Transverse colon (tissue), 4 donors: ENCODE measurements at regions not wholly inside any gene's neighbourhood (a gene's known extent, or its start where the extent isn't known, plus 50 kb on each side); places are given as distances from the start of the nearest gene placed in this dataset.

Source experiments
- DNase-seq: peaks from one replicate; pipeline ENCODE4 v3.0.0-alpha.2; 2019
- H3K27ac ChIP-seq, 4 donors: fragments of 200-600 bp; sonication (generic); 2 replicates each; pipeline ENCODE4 v1.5.1; 2016 to 2018; ENCODE audit warnings: inconsistent platforms in 4 of 4
- H3K27me3 ChIP-seq: fragments of 200-600 bp; sonication (generic); 2 replicates; pipeline ENCODE4 v1.5.1; 2017; ENCODE audit warnings: inconsistent platforms
- H3K36me3 ChIP-seq, 4 donors: fragments of 200-600 bp; sonication (generic); 2 replicates each; pipeline ENCODE4 v1.5.1; 2017 to 2019; ENCODE audit warnings: inconsistent platforms in 4 of 4
- H3K4me1 ChIP-seq, 4 donors: fragments of 200-600 bp; sonication (generic); 2 replicates each; pipeline ENCODE4 v1.5.1; 2017 to 2020; ENCODE audit warnings: inconsistent platforms in 4 of 4
- H3K4me3 ChIP-seq, 4 donors: fragments of 200-600 bp; sonication (generic); 1 replicate in 1 of 4; 2 replicates in 3 of 4; pipeline versions ENCODE4 v1.5.1 to v1.6.1; 2017 to 2019; ENCODE audit warnings: inconsistent platforms in 4 of 4
- H3K9me3 ChIP-seq, 2 donors: fragments of 200-600 bp; sonication (generic); 2 replicates each; pipeline ENCODE4 v1.5.1; 2017 to 2019; ENCODE audit warnings: inconsistent platforms in 2 of 2
- CTCF ChIP-seq, 5 experiments: fragments of 200-600 bp in 3 of 5; fragments of 450-650 bp in 2 of 5; sonication (generic) in 3 of 5; IDR thresholded peaks; 1 replicate in 2 of 5; 2 replicates in 3 of 5; pipeline ENCODE4 v1.5.1; 2016 to 2017; ENCODE audit warnings: antibody characterized with exemption in 5 of 5, inconsistent platforms in 3 of 5, mild to moderate bottlenecking in 2 of 5, moderate library complexity in 1 of 5
- EP300 ChIP-seq: sonication (generic); formaldehyde crosslinking; IDR thresholded peaks from one replicate; pipeline ENCODE4 v1.6.1; 2017; ENCODE audit warnings: antibody characterized with exemption, low read depth
- POLR2A ChIP-seq: fragments of 450-650 bp; IDR thresholded peaks from one replicate; pipeline ENCODE4 v1.6.1; 2016; ENCODE audit warnings: antibody characterized with exemption, mild to moderate bottlenecking, moderate library complexity
- POLR2AphosphoS5 ChIP-seq, 3 donors: sonication (generic); formaldehyde crosslinking; IDR thresholded peaks; one replicate each; pipeline ENCODE4 v1.6.1; 2016; ENCODE audit warnings: antibody characterized with exemption in 3 of 3
- WGBS, 2 donors: methylation state at CpG; one replicate each; pipeline ENCODE4 v1.1.5; 2018; ENCODE audit warnings: low coverage in 1 of 2; 5-methylcytosine and 5-hydroxymethylcytosine counted together
- in situ Hi-C, 4 donors: fragments of 200-750 bp; cut with MboI; loops; one replicate each; pipeline versions ENCODE4 v1.15.0 to v1.15.1; 2017; ENCODE audit warnings: low sequenced_read_pairs in 3 of 4, low pct_ligation_motif_present in 1 of 4, low pct_unique_long_range_greater_than_20kb in 1 of 4
- intact Hi-C: fragments of 100-400 bp; cut with DNase I; formaldehyde crosslinking; loops from one replicate; pipeline ENCODE4 v1.15.1; 2023; ENCODE audit warnings: low total_unique reads

- in situ Hi-C loops (no loop called here), intact Hi-C loops (no loop called here)
- Histone ChIP-seq H3K4me3 (no peak overlapping the region), H3K9me3 (no peaks in the 10 kb centered on the region), H3K4me1 (peaks cover 0 to 11% (median 0%) of the 10 kb centered on the region in 4 donors), H3K36me3 (no peaks in the 10 kb centered on the region), H3K27ac (no peak overlapping the region), H3K27me3 (no peaks in the 10 kb centered on the region)
- WGBS, 2 donors, result 56 to 71% methylated on average over 2 to 8 of the region's 8 CpGs
- TF ChIP-seq EP300, result no peak
- TF ChIP-seq POLR2A, result no peak
- no peak for TF ChIP-seq CTCF (IDR thresholded peaks at IDR 0.05)
- TF ChIP-seq POLR2AphosphoS5 (IDR thresholded peaks at IDR 0.05), result no peak
- no peak for DNase-seq
These were observed 439.0 kb downstream of the ENC1 start for GRCh38 chr5:74201334-74202081.

DNA sequence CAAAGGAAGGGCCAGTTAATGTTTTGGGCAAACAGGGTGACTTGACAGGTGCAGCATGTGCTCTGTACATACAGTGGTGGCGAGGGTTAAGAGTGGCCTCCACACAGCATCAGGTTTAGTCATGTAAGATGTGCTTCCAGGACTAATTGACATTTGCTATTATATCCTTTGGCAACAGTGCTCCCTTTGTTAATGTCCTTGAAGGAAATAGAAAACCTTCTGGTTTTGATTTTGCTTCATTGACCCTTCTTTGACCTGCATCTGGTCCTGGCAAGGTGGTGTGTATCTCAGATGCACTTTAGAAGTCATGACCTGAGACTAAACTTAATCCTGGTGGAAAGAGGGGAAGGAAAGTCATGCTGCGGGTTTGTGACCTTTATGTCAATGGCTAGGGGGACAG is 440.0 kb downstream of the ENC1 start:
- intact Hi-C loops, result no loop called here
- H3K36me3 ChIP-seq, result no peaks in the 10 kb centered on the region
- no peak for TF ChIP-seq CTCF (IDR thresholded peaks at IDR 0.05)
- TF ChIP-seq EP300, result no peak
- H3K4me3 ChIP-seq, result no peak overlapping the region
- H3K9me3 ChIP-seq, result no peaks in the 10 kb centered on the region
- H3K27me3 ChIP-seq, result no peaks in the 10 kb centered on the region
- in situ Hi-C loops, result no loop called here
- no peak for DNase-seq
- no peak overlapping the region for H3K27ac ChIP-seq
- peaks cover 0 to 1% (median 0%) of the 10 kb centered on the region in 4 donors for H3K4me1 ChIP-seq
- 95 to 100% methylated on average over 1 to 2 of the region's 2 CpGs for WGBS, 2 donors

- no peaks in the 10 kb centered on the region for H3K27me3 ChIP-seq
- 93 to 100% methylated on average over 3 to 7 of the region's 7 CpGs for WGBS, 2 donors
- H3K4me1 ChIP-seq, result no peaks in the 10 kb centered on the region
- intact Hi-C loops, result no loop called here
- TF ChIP-seq POLR2A, result no peak
- no peak for TF ChIP-seq EP300
- no peak for TF ChIP-seq POLR2AphosphoS5 (IDR thresholded peaks at IDR 0.05)
- no peak for TF ChIP-seq CTCF (IDR thresholded peaks at IDR 0.05)
- H3K27ac ChIP-seq, result no peak overlapping the region
- no peaks in the 10 kb centered on the region for H3K36me3 ChIP-seq
- no peak overlapping the region for H3K4me3 ChIP-seq
- H3K9me3 ChIP-seq, result no peaks in the 10 kb centered on the region
- in situ Hi-C loops, result no loop called here
- DNase-seq, result no peak
These were observed 440.9 kb downstream of the ENC1 start for GRCh38 chr5:74199436-74200210.

GRCh38 chr5:74199005-74199404 is 441.5 kb downstream of the ENC1 start:
- no peak for TF ChIP-seq CTCF (IDR thresholded peaks at IDR 0.05)
- TF ChIP-seq POLR2A, result no peak
- TF ChIP-seq EP300, result no peak
- WGBS, 2 donors, result 42 to 51% methylated on average over 2 of the region's 2 CpGs
- no peak for DNase-seq
- intact Hi-C loops (no loop called here), in situ Hi-C loops (no loop called here)
- H3K36me3 ChIP-seq, result no peaks in the 10 kb centered on the region
- no peaks in the 10 kb centered on the region for H3K4me1 ChIP-seq
- no peaks in the 10 kb centered on the region for H3K9me3 ChIP-seq
- no peaks in the 10 kb centered on the region for H3K27me3 ChIP-seq
- no peak overlapping the region for H3K4me3 ChIP-seq
- H3K27ac ChIP-seq, result no peak overlapping the region
